HG03354 (cell line): ENCODE measurements at regions not wholly inside any gene's neighbourhood (a gene's known extent, or its start where the extent isn't known, plus 50 kb on each side); places are given as distances from the start of the nearest gene placed in this dataset.
"Not testable (repeated sequence)": the region's sequence is repeated elsewhere in the genome, so short reads cannot be mapped to it uniquely, and the experiment has no call there.

Experiments
- ATAC-seq: cut with Tn5 transposase; IDR thresholded peaks from one replicate; pipeline ENCODE4 v1.9.1; 2021; ENCODE audit warnings: mild to moderate bottlenecking; ENCODE audit not compliant: unreplicated experiment, poor library complexity, severe bottlenecking

DNA sequence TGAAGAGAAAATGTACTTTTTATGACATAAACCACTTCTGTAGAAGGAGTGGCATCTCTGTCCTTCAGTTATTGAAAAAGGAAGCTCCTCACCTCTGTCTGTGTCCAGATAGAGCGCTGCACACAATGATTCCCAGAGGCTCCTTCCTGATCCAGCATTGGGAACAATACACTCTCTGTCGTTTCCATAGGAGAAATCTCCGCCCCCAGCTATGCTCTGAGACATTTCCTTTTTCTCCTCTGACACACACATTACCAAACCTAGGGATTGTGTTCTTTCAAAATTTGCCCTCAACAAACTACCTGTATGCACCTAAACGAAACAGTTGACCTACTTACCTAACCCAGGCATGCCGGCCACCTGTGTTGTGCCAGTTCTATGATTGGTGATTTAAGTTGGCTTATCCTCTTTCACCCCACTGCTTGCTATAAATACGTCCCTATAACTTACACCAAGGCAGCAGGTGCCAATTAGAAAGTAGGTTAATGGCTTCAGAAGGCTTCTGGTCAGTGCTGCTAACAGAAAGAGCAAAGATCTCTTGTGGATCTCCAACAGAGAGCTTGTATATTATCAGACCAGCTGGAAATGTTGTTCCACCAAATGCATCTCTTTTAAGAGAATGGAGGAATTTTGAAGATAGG lies 140.1 kb upstream of the JCAD start:
- ATAC-seq, result no peak

DNA sequence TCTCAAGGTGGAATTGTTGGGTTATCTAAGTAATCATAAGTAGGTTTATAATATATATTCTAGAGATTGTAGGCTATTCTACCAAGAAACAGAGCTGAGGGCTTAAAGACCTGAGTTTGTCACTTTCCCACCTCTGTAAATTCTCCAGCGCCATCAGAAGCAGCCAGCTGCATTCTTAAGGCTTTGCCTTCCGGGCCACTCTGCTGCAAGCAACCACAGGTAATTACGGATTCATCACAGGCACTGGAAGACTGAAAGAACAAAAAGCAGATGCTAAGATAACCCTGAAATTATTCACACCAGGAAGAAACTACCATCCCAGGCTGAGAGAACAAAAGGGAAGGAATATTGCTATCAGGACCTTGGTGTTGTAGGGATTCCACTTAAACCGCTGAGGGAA lies 137.8 kb upstream of the JCAD start:
- ATAC-seq, result no peak

DNA sequence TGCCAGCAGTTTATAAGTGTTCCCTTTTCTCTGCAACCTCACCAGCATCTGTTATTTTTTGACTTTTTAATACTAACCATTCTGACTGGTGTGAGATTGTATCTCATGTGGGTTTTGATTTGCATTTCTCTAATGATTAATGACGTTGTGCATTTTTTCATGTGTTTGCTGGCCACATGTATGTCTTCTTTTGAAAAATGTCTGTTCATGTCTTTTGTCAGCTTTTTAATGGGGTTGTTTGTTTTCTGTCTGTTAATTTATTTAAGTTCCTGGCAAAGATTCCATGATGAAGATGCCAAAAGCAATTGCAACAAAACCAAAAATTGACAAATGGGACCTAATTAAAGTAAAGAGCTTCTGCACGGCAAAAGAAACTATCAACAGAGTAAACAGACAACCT lies 137.2 kb upstream of the JCAD start:
- not testable (repeated sequence) for ATAC-seq

DNA sequence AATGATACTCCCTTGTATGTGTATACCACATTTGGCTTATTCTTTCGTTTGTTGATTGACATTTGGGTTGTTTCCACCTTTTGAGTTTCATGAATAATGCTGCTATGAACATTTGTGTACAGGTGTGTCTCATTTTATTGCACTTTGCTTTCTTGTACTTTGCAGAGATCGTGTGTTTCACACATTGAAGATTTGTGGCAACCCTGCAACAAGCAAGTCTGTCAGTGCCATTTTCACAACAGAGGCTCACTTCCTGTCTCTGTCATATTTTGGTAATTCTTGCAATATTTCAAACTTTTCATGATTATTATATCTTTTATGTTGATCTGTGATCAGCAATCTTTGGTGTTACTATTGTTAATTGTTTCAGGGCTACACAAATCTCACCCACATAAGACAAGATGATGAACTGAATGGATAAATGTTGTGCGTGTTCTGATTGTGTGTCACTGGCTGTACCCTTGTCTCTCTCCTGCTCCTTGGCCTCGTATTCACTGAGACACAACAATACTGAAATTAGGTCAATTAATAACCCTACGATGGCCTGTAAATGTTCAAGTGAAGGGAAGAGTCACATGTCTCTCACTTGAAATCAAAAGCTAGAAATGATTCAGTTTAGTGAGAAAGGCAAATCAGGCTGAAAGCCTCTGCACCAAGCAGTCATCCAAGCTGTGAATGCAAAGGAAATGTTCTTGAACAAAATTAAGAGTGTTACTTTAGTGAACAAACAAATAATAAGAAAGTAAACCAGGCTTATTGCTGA lies 133.6 kb upstream of the JCAD start:
- ATAC-seq, result peak; percentile 82

DNA sequence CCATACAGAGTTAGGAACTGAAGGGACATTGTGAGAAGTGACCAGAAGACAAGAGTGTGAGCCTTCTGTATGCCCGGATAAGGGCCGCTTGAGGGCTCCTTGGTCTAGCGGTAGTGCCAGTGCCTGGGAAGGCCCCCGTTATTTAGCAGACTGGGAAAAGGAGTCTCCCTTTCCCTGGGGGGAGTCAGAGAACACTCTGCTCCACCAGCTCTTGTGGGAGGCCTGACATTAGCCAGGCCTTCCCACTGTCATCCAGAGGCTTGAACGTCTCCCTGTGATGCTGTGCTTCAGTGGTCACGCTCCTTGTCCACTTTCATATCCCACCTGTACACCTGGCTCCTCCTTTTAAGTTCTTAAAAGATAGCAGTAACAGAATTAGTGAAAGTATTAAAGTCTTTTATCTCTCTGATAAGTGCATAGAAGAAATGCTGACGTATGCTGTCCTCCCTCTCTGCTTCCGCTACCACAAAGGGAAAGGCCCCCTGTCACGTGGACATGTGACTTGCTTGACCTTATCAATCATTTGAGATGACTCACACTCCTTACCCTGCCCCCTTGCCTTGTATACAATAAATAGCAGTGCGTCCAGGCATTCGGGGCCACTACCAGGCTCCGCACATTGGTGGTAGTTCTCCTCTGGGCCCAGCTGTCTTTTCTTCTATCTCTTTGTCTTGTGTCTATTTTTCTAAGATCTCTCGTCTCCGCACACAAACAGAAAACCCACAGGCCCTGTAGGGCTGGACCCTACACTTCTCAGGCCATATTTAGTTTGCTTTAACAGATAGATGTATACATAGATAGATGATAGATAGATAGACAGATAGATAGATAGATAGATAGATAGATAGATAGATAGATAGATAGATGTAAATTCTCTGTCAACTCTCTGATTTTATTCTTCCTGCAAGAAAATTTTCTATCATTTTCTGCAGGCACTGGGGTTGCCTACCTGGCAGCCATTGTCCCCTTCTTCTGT lies 131.5 kb upstream of the JCAD start:
- ATAC-seq, result no peak

DNA sequence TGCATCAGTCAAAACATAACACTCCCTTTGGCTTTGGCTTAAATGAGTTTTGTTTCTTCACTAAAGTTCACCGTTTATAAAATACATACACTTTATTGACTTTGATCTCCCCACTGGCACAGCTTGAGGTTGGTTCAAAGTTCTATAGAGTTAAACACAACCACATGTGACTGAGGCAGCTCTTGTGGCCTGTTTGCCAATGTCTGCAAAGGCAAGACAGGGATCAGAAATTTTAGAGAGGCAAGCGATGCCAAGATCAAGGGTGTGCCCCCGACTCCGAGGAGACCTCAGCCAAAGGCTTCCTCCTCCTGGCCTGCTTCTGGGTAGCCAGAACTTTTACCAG lies 129.8 kb upstream of the JCAD start:
- ATAC-seq, result no peak

DNA sequence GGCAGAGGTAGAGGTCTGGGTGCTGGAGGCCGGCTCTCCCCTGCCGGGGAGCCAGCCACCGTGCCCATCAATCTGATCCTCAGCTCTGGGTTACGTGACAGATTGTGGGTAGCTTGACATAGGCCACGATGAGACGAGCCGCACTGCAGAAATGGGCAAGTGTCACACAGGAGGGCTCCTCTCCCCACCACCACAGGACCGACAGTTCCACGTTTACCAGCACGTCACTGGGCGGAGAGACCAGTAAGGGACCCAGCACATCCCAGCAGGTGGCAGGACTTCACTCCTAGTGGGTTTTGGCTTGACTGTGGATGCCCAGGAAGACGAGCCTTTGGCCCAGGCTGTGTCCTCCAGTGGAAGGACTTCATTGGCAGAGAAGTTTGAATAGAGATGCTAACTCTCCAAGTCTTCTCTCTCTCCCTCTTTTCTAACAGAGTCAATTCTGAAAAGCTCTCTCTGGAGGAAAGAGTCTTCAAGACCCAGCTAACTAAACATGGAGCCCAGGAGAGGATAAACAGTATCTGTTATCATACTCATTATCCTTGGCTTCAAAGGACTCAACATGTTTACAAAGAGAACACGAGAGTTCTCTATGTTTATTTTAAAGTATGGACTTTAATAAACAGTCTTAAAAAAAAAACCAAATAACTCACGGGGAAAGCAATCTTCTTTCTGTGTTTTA lies 129.3 kb upstream of the JCAD start:
- ATAC-seq, result no peak

DNA sequence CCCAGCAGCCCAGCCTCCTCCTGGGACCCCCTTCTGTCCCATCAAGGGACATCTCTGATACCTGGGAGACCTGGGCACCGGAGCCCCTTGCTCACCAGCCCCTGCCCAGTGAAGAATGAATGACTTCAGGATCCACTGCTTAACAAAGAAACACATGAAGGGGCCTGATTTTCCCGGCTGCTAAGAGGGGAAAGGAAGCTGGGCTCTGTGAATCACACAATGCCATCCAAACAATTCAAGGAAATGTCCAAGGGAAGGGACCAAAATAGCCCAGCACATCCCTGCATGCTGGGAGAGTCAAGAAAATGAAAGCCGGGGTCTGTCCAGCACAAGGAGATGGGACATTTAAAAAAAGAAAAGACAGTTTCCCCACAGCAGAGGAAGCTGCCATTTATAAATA lies 128.7 kb upstream of the JCAD start:
- ATAC-seq, result no peak

DNA sequence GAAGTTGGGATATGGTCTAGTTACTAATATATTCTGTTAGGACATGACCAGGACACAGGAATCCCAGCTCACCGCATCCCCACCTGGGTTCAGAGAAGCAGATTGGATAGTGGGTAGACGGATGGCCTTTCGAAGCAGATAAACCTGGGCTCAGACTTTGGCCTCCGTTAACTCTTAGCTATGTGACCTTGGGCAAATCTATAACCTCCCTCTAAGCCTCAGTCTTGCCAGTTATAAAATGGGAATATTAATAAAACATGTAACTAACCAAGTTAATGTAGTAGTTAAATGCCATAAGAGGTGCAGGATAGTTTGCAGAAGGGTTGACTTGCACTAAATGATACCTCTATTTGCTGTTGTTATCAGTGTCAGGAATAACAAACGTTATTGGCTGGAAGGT lies 127.6 kb upstream of the JCAD start:
- ATAC-seq, result no peak

DNA sequence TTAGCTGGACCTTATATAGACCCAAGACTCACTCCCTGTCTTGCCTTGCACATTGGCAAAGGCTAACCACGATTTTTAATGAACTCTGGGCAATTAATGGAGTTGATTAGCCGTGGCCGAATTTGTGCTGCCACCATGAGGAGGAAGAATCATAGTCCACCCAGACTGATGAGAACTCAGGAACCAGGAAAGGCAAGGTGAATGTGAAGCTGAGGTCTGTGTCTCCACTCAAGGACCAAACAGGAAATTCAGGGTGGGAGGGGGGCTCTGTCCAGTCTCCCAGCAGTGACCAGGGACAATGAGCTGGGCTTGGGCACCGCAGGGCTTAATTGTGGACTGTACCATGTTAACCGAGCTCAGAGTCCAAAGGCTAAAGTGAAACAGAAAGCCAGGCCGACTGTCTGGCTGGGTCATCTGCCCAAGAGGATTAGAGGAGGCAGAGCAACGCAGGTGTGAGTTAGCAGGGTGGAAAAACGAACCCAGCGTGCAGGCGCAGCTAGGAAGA lies 127.0 kb upstream of the JCAD start:
- ATAC-seq, result peak; percentile 82

DNA sequence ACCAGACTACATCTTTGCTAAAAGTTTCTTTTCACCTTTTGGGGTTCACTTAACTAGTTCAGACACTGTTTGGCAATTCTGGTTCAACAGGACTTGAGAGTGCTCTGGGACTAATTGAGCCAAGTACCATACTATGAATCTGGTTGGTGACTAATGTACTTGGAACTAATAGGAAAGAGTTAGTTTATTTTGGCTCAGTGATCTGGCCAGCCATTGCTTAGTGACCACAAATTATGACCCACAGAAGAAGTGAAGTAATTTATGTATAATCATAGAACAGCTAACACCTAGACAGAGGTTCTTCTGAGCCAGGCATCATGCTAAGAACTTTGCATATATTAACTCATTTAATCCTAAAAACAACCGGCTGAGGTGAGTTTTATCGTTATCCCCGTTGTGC lies 126.5 kb upstream of the JCAD start:
- ATAC-seq, result no peak

DNA sequence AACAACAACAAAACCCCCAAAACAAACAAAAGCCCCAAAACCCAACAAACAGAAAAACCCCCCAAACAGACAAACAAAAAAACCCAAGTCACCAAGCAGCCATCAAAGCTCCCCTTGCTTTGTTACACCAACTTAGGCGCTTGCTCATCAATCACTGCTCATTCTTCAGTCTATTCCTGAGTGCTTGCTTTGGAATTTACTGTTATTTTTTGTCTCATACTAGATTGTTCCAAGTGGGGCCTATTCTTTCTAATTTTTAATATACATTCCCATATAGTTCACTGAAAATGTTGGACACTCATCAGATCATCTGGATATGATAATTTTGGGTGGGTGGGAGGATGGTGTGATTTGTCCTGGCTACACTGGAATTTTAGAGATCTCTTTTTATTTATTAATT lies 126.0 kb upstream of the JCAD start:
- ATAC-seq, result no peak

DNA sequence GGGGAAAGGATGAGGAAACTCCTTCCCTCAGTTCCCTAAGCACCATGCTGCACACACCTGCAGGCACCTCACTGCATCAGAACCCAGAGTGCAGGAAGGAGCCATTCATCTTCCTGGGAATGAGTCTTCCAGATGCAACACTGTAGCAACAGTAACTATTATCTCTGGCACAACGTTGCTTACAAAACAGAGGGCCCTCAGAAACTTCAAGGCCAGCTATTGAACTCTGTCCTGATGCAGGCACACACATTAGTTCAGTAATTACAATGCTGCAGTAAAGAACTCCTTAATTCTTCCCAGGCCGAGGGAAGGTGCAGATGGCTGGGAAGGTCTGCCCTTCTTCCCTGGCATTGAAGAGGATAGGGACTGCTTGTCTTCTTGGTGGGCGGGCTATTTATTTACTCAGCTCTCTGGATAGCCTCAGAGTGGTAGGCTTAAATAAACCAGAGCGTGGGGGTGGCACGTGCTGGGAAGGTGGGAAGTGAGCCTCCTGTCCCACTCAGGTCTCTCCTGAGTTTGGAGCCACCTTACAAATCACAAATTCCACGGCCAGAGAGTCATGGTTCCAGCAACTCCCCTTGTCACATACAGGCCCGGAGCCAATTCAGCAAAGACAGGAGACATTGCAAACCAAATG lies 125.1 kb upstream of the JCAD start:
- ATAC-seq, result no peak

DNA sequence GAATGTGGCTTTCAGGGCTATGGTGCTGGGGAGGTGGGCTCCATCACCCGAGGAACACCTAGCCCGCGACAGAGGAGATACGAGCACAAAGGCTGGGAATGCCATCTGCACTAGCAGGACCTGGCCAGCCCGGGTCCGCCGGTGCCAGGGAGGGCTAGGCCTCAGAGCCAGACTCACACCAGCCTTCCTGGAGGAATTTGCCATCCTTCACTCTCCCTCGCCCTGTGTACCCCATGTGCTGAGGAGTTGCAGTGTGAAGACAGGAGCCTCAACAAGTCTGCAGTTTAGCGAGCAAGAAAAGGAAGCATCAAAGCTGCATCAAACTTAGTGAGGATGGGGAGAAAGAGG lies 123.6 kb upstream of the JCAD start:
- no peak for ATAC-seq

DNA sequence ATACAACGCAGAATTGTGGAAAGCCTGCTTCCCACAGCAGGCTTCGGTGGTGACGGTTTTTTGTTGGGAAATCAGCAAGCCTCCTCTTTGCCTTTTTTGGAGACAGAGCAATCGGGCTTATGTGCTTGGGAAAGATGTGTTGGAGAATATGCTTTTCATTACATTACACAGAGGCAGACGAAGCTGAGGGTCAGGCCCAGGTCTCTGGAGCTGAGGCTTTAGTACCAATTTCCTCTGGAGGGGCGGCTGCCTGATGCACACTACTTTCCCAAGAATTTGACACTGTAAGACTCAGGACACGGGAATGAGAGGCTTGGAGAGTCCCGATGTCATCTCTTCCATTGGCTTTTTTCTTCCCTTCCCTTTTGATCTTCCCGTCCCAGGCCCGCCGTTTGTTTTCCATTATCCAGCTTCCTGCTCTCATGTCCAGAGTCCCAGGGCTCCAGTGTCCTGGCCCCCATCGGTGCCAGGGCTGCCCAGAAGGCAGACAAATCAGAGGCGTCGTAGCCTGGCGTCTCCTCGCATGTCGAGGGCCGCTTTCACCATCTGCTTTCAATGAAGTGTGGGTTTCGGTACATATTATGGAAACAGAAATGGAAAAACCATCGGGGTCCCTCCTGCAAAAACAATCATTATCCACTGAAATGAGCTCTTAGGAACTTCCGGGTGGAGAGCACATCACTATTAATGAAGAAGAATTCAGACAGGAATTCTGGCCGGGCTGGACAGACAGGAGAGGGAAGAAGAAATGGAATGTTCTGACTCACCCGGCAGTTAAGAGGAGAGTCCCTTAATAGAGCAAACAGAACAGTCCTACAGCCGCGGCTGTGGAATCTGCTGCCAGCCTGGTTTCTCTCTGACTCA lies 123.0 kb upstream of the JCAD start:
- ATAC-seq, result no peak

DNA sequence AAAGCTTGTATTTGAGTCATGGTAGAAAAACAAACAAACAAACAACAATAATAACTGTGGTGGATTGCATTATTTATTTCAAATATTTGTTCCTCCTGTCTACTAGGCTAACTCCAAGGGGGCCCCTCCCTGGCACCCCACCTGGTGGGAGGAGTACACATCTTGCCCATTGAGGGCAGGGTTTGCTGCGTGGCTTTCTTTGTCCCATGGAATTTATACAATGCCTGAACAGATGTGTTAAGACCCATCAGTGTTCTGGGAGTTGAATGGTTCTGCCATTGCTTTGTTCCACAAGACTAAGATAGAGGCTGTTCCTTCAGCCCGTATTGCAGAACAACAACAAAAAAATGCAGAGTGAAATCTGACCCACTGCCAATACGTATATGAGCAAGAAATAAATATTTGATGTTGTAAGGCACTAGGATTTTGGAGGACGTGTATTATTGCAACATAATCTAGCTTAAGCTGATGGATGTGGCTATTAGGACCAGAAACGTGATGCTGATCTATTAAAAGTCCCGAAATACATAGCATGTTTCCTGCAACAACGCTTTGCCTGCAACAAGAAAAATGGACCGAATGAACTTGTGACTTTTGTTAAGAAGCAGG lies 119.1 kb upstream of the JCAD start:
- ATAC-seq, result no peak

DNA sequence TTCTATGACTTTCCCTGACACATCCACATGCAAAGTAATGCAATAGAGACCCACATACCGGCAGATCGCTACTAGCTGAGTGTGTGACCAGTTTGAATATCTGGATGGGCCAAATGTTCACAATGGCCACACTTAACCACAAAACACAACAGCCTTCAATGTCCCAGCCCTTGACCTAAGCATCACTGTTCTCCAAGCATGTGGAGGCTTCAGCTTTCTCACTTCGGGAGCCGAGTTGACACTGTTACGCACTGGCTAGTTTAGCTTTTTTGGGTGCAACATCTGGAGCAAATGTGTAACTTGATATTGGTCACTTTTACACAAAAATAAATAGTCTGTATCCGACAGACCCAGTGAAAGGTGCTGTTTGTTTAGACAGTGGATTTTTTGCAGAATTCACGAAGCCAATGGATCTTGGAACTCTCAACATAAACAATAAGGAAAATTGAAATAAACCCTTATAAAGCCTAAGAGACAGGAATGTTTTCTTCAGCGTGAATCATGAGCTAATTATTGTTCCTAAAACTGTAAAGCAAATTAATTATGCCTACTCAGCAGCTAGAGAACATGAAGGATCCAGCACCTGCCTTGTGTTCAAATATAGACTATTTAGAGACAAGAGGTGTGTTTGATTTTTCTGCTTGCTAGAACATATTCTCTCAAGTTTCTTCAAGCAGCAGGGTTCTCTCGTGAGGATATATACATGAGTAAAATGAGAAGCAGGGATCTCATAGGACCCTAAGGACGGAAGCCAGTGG lies 117.6 kb upstream of the JCAD start:
- ATAC-seq, result no peak

DNA sequence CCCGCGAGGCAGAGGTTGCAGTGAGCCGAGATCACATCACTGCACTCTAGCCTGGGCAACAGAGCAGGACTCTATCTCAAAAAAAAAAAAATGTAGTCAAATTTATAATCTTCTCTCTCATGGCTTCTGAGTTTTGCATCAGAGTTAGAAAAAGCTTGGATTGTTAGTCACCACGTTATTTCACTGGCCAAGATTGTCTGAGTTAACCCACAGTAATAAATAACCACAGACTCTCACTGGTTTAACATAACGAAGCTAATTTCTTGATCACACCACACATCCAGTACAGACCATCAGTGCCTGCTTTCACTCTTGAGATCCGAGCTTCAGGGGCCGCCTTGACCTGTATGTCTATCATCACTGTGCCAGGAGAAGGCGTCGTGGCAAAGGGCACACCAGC lies 116.8 kb upstream of the JCAD start:
- no peak for ATAC-seq
